Loucy (cell line): ENCODE measurements at regions not wholly inside any gene's neighbourhood (a gene's known extent, or its start where the extent isn't known, plus 50 kb on each side); places are given as distances from the start of the nearest gene placed in this dataset.

Source experiments
- H2AFZ ChIP-seq: fragments of 200-600 bp; sonication (generic); 2 replicates; pipeline ENCODE4 v1.6.0; 2016; ENCODE audit warnings: antibody characterized with exemption, mild to moderate bottlenecking, low read length, moderate library complexity
- H3F3A ChIP-seq: fragments of 200-600 bp; 2 replicates; pipeline ENCODE4 v1.6.0; 2016; ENCODE audit warnings: antibody characterized with exemption, low read depth, mild to moderate bottlenecking
- H3K27me3 ChIP-seq: fragments of 200-600 bp; sonication (generic); 2 replicates; pipeline ENCODE4 v1.6.1; 2014; ENCODE audit warnings: low read length, mild to moderate bottlenecking; ENCODE audit not compliant: insufficient read depth, poor library complexity, severe bottlenecking
- H3K36me3 ChIP-seq: fragments of 200-600 bp; sonication (generic); 2 replicates; pipeline ENCODE4 v1.6.1; 2016; ENCODE audit warnings: low read length; ENCODE audit not compliant: insufficient read depth
- H3K4me1 ChIP-seq: fragments of 200-600 bp; sonication (generic); 2 replicates; pipeline ENCODE4 v1.5.1; 2014; ENCODE audit warnings: low read length, mild to moderate bottlenecking; ENCODE audit not compliant: insufficient read depth, poor library complexity, severe bottlenecking
- H3K4me2 ChIP-seq: fragments of 200-600 bp; sonication (generic); 2 replicates; pipeline ENCODE4 v1.6.0; 2014; ENCODE audit warnings: antibody characterized with exemption, low read length, low read depth, mild to moderate bottlenecking; ENCODE audit not compliant: poor library complexity, severe bottlenecking
- H3K4me3 ChIP-seq: fragments of 200-600 bp; sonication (generic); 2 replicates; pipeline ENCODE4 v1.5.1; 2014; ENCODE audit warnings: low read length, mild to moderate bottlenecking, mixed read lengths; ENCODE audit not compliant: poor library complexity, severe bottlenecking
- H3K79me2 ChIP-seq: fragments of 200-600 bp; sonication (generic); 2 replicates; pipeline ENCODE4 v1.6.1; 2014; ENCODE audit warnings: low read length; ENCODE audit not compliant: insufficient read depth
- H3K9ac ChIP-seq: fragments of 200-600 bp; sonication (generic); 2 replicates; pipeline ENCODE4 v1.6.0; 2014; ENCODE audit warnings: mild to moderate bottlenecking, low read depth, low read length, moderate library complexity; ENCODE audit not compliant: poor library complexity, severe bottlenecking
- H3K9me2 ChIP-seq: fragments of 200-600 bp; sonication (generic); replicated peaks from 2 replicates; pipeline ENCODE4 v1.6.1; 2016; ENCODE audit warnings: low read depth, low read length, mixed read lengths
- H3K9me3 ChIP-seq: fragments of 200-600 bp; sonication (generic); 2 replicates; pipeline ENCODE4 v1.6.1; 2014; ENCODE audit warnings: mild to moderate bottlenecking, antibody characterized with exemption, low read length, low read depth; ENCODE audit not compliant: insufficient read depth
- H4K20me1 ChIP-seq: fragments of 200-600 bp; sonication (generic); 2 replicates; pipeline ENCODE4 v1.6.0; 2014; ENCODE audit warnings: antibody characterized with exemption, low read length, mild to moderate bottlenecking; ENCODE audit not compliant: insufficient read depth, poor library complexity, severe bottlenecking
- CTCF ChIP-seq: fragments of 200-600 bp; sonication (generic); conservative IDR thresholded peaks from 2 replicates; pipeline ENCODE4 v1.5.1; 2014; ENCODE audit warnings: mild to moderate bottlenecking, antibody characterized with exemption, low read length
- EZH2phosphoT487 ChIP-seq: fragments of 200-600 bp; IDR thresholded peaks from 2 replicates; pipeline ENCODE4 v1.6.1; 2018; ENCODE audit warnings: antibody characterized with exemption, mild to moderate bottlenecking, moderate library complexity, borderline replicate concordance

GRCh38 chr6:6851059-6851948 is 256.5 kb upstream of the RREB1 start:
- no peak for TF ChIP-seq EZH2phosphoT487
- TF ChIP-seq CTCF: no peak
- no peak overlapping the region for H3K4me3 ChIP-seq
- H3K4me1 ChIP-seq: peaks cover 4% of the 10 kb centered on the region
- peak overlapping the region; percentile 19; the same call in 1 of the 2 replicates for H2AFZ ChIP-seq
- H3K9me3 ChIP-seq: 0 out of 2 replicates have a peak, but pooled peaks cover 2% of the 10 kb centered on the region
- H3K4me2 ChIP-seq: no peak overlapping the region
- H3K36me3 ChIP-seq: no peaks in the 10 kb centered on the region
- H4K20me1 ChIP-seq: no peaks in the 10 kb centered on the region
- H3F3A ChIP-seq: no peaks in the 10 kb centered on the region
- no peaks in the 10 kb centered on the region for H3K27me3 ChIP-seq
- H3K9ac ChIP-seq: no peak overlapping the region
- no peaks in the 10 kb centered on the region for H3K79me2 ChIP-seq
- no peaks in the 10 kb centered on the region for H3K9me2 ChIP-seq

GRCh38 chr6:6851949-6852261 is 255.9 kb upstream of the RREB1 start:
- Histone ChIP-seq H3K4me2 (no peak overlapping the region), H4K20me1 (no peaks in the 10 kb centered on the region), H3K4me1 (peaks cover 10% of the 10 kb centered on the region), H3K79me2 (no peaks in the 10 kb centered on the region), H3F3A (no peaks in the 10 kb centered on the region), H3K9me3 (no peaks in the 10 kb centered on the region), H3K4me3 (no peak overlapping the region), H3K36me3 (no peaks in the 10 kb centered on the region), H2AFZ (no peak overlapping the region), H3K9me2 (no peaks in the 10 kb centered on the region), H3K27me3 (no peaks in the 10 kb centered on the region), H3K9ac (no peak overlapping the region)
- TF ChIP-seq EZH2phosphoT487: no peak
- no peak for TF ChIP-seq CTCF

- H3K9me3 ChIP-seq: no peaks in the 10 kb centered on the region
- peak overlapping the region; percentile 45 for H3K4me2 ChIP-seq
- no peaks in the 10 kb centered on the region for H3K36me3 ChIP-seq
- peak overlapping the region; percentile 17 for H3K4me3 ChIP-seq
- peak overlapping the region; percentile 87 for H2AFZ ChIP-seq
- H3K79me2 ChIP-seq: no peaks in the 10 kb centered on the region
- no peaks in the 10 kb centered on the region for H4K20me1 ChIP-seq
- TF ChIP-seq EZH2phosphoT487: no peak
- TF ChIP-seq CTCF: no peak
- H3K9ac ChIP-seq: peak overlapping the region; percentile 27
- H3K9me2 ChIP-seq: no peaks in the 10 kb centered on the region
- H3K27me3 ChIP-seq: no peaks in the 10 kb centered on the region
- H3F3A ChIP-seq: no peaks in the 10 kb centered on the region
- peaks cover 15% of the 10 kb centered on the region for H3K4me1 ChIP-seq
Measured at GRCh38 chr6:6856538-6857523, 250.9 kb upstream of the RREB1 start.
